HFF-Myc (cell line): ENCODE measurements at regions not wholly inside any gene's neighbourhood (a gene's known extent, or its start where the extent isn't known, plus 50 kb on each side); places are given as distances from the start of the nearest gene placed in this dataset.

Source experiments
- DNase-seq: peaks from one replicate; pipeline ENCODE4 v3.0.0-alpha.2; 2011; ENCODE audit warnings: low read depth; ENCODE audit errors: extremely low read depth
- H3K4me3 ChIP-seq: replicated peaks from 2 replicates; pipeline ENCODE4 v1.5.1; 2011; ENCODE audit warnings: low read depth, mild to moderate bottlenecking, control low read depth, low read length
- CTCF ChIP-seq: IDR thresholded peaks from 2 replicates; pipeline ENCODE4 v1.5.1; 2012; ENCODE audit warnings: mild to moderate bottlenecking, low read depth, low read length, control low read depth; ENCODE audit errors: missing control alignments

DNA sequence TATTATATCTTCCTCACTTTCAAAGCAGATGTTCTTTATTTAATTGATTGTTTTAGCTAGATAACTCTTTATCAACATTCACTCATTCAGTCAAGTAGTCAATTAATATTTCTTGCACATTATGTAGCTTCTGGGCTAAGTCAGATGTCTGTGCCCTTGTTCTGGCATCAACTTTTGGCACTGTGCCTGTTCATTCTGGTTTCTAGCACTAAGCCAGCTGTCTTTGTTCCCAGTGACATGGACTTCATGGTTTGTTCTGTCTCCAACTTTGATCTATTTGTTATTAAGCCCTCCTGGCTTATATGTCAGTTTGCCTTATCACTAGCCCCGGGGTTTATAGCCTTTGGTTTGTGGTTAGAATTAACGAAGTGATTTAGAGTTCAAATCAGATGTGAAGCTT lies 247.9 kb upstream of the SYT4 start:
- no peak for DNase-seq
- no peak overlapping the region for H3K4me3 ChIP-seq
- TF ChIP-seq CTCF, result no peak

DNA sequence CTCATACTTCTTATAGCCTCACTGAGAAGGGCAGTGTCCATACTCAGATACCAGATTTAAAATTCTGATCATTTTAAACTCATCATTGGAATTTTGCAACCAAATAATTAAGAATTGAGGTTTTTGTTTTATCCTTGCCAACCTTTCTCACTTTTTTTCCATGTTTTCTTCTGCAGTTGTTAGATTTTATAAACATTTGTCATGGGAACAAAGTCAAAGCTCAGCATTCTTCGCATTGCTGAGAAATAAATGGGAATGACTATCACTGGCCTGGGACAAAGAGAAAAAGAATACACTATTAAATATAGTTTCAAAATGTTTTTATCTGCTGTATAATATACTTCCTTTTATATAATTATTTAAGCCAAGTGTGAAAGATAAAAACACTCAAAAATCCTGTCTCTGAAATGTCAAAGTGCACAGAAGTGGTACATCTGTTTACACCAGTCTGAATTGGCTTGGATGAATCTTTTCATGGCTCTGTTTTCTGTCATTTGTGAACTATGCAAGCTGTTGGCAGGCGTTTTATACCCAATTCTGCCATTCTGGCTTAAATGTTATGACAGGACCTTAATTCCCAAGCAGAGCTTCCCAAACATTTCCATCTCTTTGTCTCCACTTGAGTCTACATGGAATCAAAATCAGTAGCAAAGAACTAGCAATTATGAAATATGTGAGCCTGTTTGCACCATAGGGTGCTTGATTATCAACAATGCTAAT lies 249.3 kb upstream of the SYT4 start:
- no peak for TF ChIP-seq CTCF
- DNase-seq, result no peak

DNA sequence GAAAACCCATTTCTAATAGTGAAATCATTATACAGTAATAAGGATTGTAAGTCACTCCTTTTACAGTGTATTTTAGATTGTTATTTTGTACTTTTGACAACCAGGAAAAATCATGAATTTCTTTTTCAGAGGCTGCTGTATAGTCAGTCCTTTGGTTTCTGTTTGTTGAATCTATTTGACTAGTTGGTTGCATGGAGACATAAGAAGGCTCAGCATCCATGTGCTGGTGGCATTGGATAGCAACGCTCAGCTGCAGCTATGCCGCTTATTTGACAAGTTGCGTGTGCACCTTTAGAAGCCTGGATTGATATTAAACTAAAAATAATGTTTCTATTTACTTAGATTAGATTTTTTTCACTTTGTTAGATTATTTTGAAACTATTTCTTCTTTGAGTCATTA lies 254.1 kb upstream of the SYT4 start:
- no peak for DNase-seq
- no peak overlapping the region for H3K4me3 ChIP-seq
- TF ChIP-seq CTCF, result no peak

More for the DNA sequence above, 249.3 kb upstream of the SYT4 start:
- H3K4me3 ChIP-seq, result no peak overlapping the region

DNA sequence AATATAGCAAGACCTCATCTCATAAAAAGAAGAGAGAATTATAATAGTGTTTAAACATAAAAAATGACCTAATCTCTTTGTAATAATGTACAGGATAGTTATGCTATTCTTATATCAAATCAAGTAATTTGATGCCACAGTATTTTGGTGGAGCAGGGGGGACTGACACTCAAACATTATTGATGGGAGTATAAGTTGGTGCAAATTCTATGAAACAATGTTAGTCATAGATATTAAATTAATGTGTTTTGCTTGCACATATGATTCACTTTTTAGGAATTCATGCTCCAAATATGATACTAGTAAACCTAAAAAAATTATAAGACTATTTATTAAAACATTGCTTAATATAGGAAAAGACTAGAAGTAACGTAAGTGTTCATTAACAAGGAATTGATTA lies 256.1 kb upstream of the SYT4 start:
- no peak for TF ChIP-seq CTCF
- no peak for DNase-seq
- no peak overlapping the region for H3K4me3 ChIP-seq

DNA sequence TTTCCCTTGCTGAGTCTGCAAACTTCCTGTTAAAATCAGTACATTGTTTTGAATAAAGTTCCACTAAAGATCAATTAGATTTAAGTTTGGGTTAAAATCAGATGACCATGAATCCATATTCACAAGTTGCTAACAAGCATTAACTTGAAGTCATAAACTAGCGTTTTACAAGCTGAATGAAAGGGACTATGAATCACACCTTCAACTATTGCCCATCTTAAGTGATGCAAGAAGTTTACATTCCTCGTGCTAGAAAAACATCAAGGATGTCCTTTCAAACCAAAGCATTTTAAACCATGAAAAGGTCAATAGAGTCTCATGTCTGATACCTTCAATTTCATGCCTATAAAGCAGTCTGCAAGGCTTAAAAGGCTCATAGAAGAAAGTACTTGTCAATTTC lies 257.2 kb upstream of the SYT4 start:
- TF ChIP-seq CTCF, result no peak
- H3K4me3 ChIP-seq, result no peak overlapping the region
- DNase-seq, result no peak

DNA sequence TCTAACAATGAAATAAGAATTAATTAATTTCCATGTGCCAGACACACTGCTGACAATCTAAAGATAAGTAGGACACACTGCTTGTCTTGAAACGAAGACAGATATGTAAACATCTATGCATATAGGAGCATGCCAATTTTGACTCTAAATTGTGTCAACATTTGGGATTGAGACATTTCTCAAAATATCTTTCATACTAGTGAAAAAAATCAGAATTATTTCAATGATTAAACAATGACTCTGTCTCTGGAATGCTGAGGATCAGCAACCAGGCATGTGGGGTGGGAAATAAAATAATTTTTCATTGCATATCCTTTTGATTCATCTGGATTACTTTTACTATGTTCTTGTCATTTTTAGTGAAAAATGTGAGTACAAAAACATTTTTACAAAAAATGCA lies 262.6 kb upstream of the SYT4 start:
- no peak overlapping the region for H3K4me3 ChIP-seq
- no peak for DNase-seq
- TF ChIP-seq CTCF, result no peak

GRCh38 chr18:43542016-43542415 lies 264.7 kb upstream of the SYT4 start:
- TF ChIP-seq CTCF, result no peak
- no peak overlapping the region for H3K4me3 ChIP-seq
- DNase-seq, result no peak
